Endothelial cell of umbilical vein (primary cell): ENCODE measurements at regions not wholly inside any gene's neighbourhood (a gene's known extent, or its start where the extent isn't known, plus 50 kb on each side); places are given as distances from the start of the nearest gene placed in this dataset.

Experiments used
- CTCF ChIP-seq, 2 donors: IDR thresholded peaks; 1 replicate in 1 of 2; 2 replicates in 1 of 2; pipeline ENCODE4 v1.5.1; 2011; ENCODE audit warnings: low read length in 2 of 2, mild to moderate bottlenecking in 2 of 2, moderate library complexity in 2 of 2, control low read depth in 1 of 2, inconsistent platforms in 1 of 2, low read depth in 1 of 2; ENCODE audit not compliant: insufficient read depth in 1 of 2; ENCODE audit errors: extremely low read depth in 1 of 2
- EZH2 ChIP-seq: IDR thresholded peaks from 2 replicates; pipeline ENCODE4 v1.6.1; 2012; ENCODE audit warnings: borderline replicate concordance, low read depth, mild to moderate bottlenecking, moderate library complexity, low read length, inconsistent platforms; ENCODE audit not compliant: severe bottlenecking
- MYC ChIP-seq: IDR thresholded peaks from one replicate; pipeline ENCODE4 v1.6.1; 2011; ENCODE audit warnings: mild to moderate bottlenecking, low read depth, low read length
- POLR2A ChIP-seq: IDR thresholded peaks from 2 replicates; pipeline ENCODE4 v1.6.1; 2012; ENCODE audit warnings: low read depth, mild to moderate bottlenecking, control low read depth, low read length

GRCh38 chrY:21111313-21111712 lies 355.4 kb downstream of the RPS4Y2 start:
- TF ChIP-seq CTCF (IDR thresholded peaks at IDR 0.05; ENCODE audit: extremely low read depth in 1 of 2, insufficient read depth in 1 of 2, low read depth in 1 of 2, low read length in 2 of 2) (no peak), MYC (no peak), EZH2 (no peak), POLR2A (no peak)
